DND-41 (cell line): ENCODE measurements at regions not wholly inside any gene's neighbourhood (a gene's known extent, or its start where the extent isn't known, plus 50 kb on each side); places are given as distances from the start of the nearest gene placed in this dataset.

ENCODE experiments used
- ATAC-seq: fragments of 200-7000 bp; cut with Tn5 transposase; 3 replicates; pipeline ENCODE4 v1.9.1; 2021; ENCODE audit warnings: low read depth; ENCODE audit not compliant: insufficient read depth
- DNase-seq: peaks from one replicate; pipeline ENCODE4 v3.0.0-alpha.2; 2020
- H2AFZ ChIP-seq: 2 replicates; pipeline ENCODE4 v1.6.0; 2012; ENCODE audit warnings: low read depth, low read length
- H3K27ac ChIP-seq: 2 replicates; pipeline ENCODE4 v1.5.1; 2012; ENCODE audit warnings: low read length, inconsistent platforms
- H3K27me3 ChIP-seq: fragments of 200-600 bp; sonication (generic); 2 replicates; pipeline ENCODE4 v1.6.0; 2012; ENCODE audit warnings: low read length, mild to moderate bottlenecking, inconsistent platforms; ENCODE audit not compliant: insufficient read depth, poor library complexity
- H3K36me3 ChIP-seq: 2 replicates; pipeline ENCODE4 v1.5.1; 2012; ENCODE audit warnings: low read length, inconsistent platforms; ENCODE audit not compliant: insufficient read depth
- H3K4me1 ChIP-seq: 2 replicates; pipeline ENCODE4 v1.5.1; 2012; ENCODE audit warnings: mild to moderate bottlenecking, low read length; ENCODE audit not compliant: insufficient read depth
- H3K4me2 ChIP-seq: 2 replicates; pipeline ENCODE4 v1.6.0; 2012; ENCODE audit warnings: mild to moderate bottlenecking, moderate library complexity, low read length, inconsistent platforms; ENCODE audit not compliant: insufficient read depth
- H3K4me3 ChIP-seq, 2 experiments: fragments of 200-600 bp in 1 of 2; shearing (Covaris generic) in 1 of 2; 2 replicates each; pipeline ENCODE4 v1.5.1; 2012 to 2016; ENCODE audit warnings: inconsistent platforms in 2 of 2, low read length in 2 of 2, mild to moderate bottlenecking in 2 of 2, low read depth in 1 of 2, moderate library complexity in 1 of 2
- H3K79me2 ChIP-seq: 2 replicates; pipeline ENCODE4 v1.6.0; 2012; ENCODE audit warnings: low read length, inconsistent platforms; ENCODE audit not compliant: insufficient read depth
- H3K9ac ChIP-seq: 2 replicates; pipeline ENCODE4 v1.6.0; 2012; ENCODE audit warnings: low read depth, mild to moderate bottlenecking, inconsistent platforms, low read length, moderate library complexity
- H3K9me3 ChIP-seq: 2 replicates; pipeline ENCODE4 v1.5.1; 2012; ENCODE audit warnings: low read length, moderate library complexity, mild to moderate bottlenecking, inconsistent platforms; ENCODE audit not compliant: insufficient read depth, severe bottlenecking
- H4K20me1 ChIP-seq: 2 replicates; pipeline ENCODE4 v1.6.0; 2012; ENCODE audit warnings: low read length; ENCODE audit not compliant: insufficient read depth
- CTCF ChIP-seq: IDR thresholded peaks from 2 replicates; pipeline ENCODE4 v1.5.1; 2012; ENCODE audit warnings: borderline replicate concordance, low read length, moderate library complexity, mild to moderate bottlenecking; ENCODE audit not compliant: poor library complexity, severe bottlenecking; ENCODE audit errors: extremely low read depth
- EZH2 ChIP-seq: IDR thresholded peaks from 3 replicates; pipeline ENCODE4 v1.6.1; 2012; ENCODE audit warnings: borderline replicate concordance, low read depth, mild to moderate bottlenecking, moderate library complexity, low read length, inconsistent platforms; ENCODE audit not compliant: severe bottlenecking

- Histone ChIP-seq H3K36me3 (no peaks in the 10 kb centered on the region), H3K27ac (no peak overlapping the region), H3K9me3 (no peaks in the 10 kb centered on the region), H4K20me1 (no peaks in the 10 kb centered on the region), H3K4me2 (no peak overlapping the region), H2AFZ (no peak overlapping the region), H3K27me3 (no peaks in the 10 kb centered on the region), H3K4me3 (no peak overlapping the region), H3K4me1 (no peaks in the 10 kb centered on the region), H3K79me2 (no peaks in the 10 kb centered on the region), H3K9ac (no peak overlapping the region)
- DNase-seq (no peak), ATAC-seq (no peak)
- TF ChIP-seq CTCF (no peak), EZH2 (no peak)
Observed at GRCh38 chr16:62254847-62255246, 218.6 kb upstream of the CDH8 start.

- no peak overlapping the region for H3K4me2 ChIP-seq
- H3K79me2 ChIP-seq, result no peaks in the 10 kb centered on the region
- no peak overlapping the region for H3K4me3 ChIP-seq
- H3K9ac ChIP-seq, result no peak overlapping the region
- no peaks in the 10 kb centered on the region for H3K4me1 ChIP-seq
- H3K27me3 ChIP-seq, result no peaks in the 10 kb centered on the region
- no peaks in the 10 kb centered on the region for H4K20me1 ChIP-seq
- H3K27ac ChIP-seq, result no peak overlapping the region
- no peak overlapping the region for H2AFZ ChIP-seq
- no peak for TF ChIP-seq CTCF
- TF ChIP-seq EZH2, result no peak
- DNase-seq (no peak), ATAC-seq (no peak)
- no peaks in the 10 kb centered on the region for H3K9me3 ChIP-seq
- no peaks in the 10 kb centered on the region for H3K36me3 ChIP-seq
Observed at GRCh38 chr16:62254372-62254771, 218.1 kb upstream of the CDH8 start.

- ATAC-seq, result no peak
- DNase-seq, result no peak
Observed at GRCh38 chr16:62253966-62254365, 217.7 kb upstream of the CDH8 start.

More at GRCh38 chr16:62253966-62254365, 217.7 kb upstream of the CDH8 start:
- Histone ChIP-seq H3K79me2 (no peaks in the 10 kb centered on the region), H3K4me2 (no peak overlapping the region), H2AFZ (no peak overlapping the region), H3K4me3 (no peak overlapping the region), H3K9ac (no peak overlapping the region), H3K4me1 (no peaks in the 10 kb centered on the region), H3K9me3 (no peaks in the 10 kb centered on the region), H3K27ac (no peak overlapping the region), H3K36me3 (no peaks in the 10 kb centered on the region), H3K27me3 (no peaks in the 10 kb centered on the region), H4K20me1 (no peaks in the 10 kb centered on the region)
- TF ChIP-seq EZH2 (no peak), CTCF (no peak)
